Esophagus mucosa (tissue), 1 donor: ENCODE measurements at regions not wholly inside any gene's neighbourhood (a gene's known extent, or its start where the extent isn't known, plus 50 kb on each side); places are given as distances from the start of the nearest gene placed in this dataset.

Source experiments
- ATAC-seq: fragments of 200-7000 bp; cut with Tn5 transposase; one replicate; pipeline ENCODE4 v1.9.1; 2020
- donor health status: DM: yes; HTN: yes; CAD: no.

DNA sequence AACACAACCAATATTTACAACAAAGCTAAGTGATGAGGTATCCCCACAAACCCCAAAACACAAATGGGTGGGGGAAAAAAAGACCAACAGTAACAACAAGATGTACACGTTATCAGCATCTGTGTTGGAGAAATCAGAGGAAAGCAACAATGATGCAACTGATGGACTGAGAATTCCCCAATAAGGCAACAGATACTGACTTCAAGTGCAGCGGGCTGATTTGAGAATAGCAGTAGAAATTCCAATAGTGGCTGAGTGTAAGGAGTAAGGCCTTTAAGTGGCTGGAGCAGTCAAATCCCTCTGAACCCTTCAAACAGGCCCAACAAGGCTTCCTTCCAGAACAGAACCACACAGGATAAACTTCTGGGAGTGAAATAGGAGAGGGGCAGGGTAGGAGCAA is 97.6 kb downstream of the TM2D1 start:
- ATAC-seq = no peak

DNA sequence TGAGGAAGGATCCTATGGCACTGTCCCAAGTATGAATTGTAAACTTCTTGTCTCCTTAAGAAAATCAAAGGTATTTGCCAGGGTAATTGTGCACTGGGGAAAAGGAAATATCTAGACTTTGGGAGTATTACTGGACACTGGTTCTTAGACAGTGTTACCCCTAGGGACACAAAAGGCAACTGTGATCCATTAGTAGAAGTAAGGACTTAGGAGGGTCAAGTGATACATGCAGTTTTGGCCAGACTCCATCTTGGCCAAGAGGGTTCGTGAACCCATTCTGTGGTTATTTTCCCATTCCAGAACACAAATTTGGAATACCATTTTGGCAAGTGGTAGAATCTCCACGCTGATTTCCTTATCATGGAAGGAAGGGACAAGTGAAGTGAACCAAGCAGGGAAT is 98.1 kb downstream of the TM2D1 start:
- no peak for ATAC-seq

DNA sequence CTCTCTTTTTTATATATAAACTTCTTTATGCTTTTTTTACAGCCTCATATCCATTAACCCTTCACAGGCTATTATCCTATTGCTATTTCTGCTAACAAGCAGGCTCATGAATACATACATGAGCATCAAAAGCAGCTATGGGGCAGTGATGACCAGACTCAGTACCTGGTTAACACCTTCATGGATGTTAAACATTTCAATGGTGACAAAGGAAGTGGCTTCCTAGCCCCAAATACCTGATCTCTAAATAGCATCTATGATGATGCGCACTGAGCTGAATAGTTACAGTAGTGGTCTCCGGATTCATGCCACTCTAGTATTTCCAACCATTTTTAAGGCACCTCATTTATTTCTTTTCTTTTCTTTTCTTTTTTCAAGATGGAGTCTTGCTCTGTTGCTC is 101.1 kb downstream of the TM2D1 start:
- ATAC-seq = no peak

DNA sequence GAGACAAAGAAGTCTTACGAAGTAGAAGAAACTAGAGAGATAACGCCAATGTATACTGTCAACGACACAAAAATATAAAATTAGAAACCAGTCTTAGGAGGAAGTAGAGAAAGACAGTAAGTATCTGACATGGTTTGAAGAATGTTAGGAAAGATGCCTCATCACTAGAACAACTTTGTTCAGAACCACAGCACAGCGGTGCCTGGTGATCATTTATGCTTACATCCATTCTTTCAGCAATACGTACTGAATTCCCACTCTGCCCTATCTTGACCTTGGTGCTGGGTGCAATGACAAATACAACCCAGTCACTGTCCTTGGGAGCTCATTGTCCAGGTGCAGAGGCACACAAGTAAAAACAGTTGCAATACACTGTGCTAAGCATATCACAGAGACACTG is 104.4 kb downstream of the TM2D1 start:
- no peak for ATAC-seq

DNA sequence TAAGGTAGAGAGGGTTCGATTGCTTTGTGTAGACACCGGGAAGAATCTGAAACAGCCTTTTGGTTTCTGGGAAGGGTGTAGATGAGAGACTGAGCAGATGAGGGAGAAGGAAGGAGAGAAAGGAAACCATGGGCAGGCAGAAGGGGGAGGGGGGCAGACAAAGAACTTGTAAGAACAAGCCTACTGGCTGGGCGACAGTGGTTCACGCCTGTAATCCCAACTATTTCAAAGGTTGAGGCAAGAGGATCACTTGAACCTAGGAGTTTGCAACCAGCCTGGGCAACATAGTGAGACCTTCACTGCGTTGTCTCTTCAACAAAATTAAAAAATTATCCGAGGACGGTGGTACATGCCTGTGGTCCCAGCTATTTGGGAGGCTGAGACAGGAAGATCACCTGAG is 106.2 kb downstream of the TM2D1 start:
- ATAC-seq = peak; percentile 29

DNA sequence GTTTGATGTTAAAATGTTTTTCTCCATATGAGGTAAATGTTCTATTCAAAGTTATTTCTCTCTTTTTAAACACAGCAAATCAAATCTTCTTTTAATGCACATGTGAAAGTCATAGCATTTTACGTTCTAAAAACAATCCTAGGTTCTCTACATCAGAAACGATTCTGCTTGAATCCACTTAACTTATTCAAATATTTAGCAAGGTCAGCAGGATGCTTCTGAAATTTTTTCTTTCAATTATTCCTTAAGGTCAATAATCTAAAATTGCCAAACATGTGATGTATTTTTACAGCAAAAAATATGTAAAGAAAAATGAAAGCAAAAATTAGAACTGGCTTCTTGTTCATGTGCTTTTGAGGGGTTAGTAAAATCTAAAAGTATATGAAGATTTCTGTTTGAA is 106.7 kb downstream of the TM2D1 start:
- no peak for ATAC-seq

DNA sequence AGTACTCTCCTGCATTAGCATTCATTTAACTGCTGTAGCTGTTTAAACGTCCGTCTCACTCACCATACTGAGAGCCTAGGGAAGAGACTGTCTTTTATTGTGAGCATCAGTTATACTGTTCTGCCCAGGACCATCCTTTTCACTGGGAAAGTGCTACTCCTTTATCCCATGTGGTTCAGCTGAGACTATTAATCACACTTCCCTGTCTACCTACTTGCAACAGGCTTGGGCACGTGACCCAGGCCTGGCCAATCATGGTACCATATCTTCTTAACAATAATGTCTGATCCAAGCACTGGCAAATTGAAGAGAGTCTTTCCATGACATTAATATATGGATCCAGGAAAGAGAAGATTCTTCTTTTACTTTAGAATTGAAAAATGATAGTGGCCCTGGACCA is 108.1 kb downstream of the TM2D1 start:
- peak; percentile 55 for ATAC-seq

DNA sequence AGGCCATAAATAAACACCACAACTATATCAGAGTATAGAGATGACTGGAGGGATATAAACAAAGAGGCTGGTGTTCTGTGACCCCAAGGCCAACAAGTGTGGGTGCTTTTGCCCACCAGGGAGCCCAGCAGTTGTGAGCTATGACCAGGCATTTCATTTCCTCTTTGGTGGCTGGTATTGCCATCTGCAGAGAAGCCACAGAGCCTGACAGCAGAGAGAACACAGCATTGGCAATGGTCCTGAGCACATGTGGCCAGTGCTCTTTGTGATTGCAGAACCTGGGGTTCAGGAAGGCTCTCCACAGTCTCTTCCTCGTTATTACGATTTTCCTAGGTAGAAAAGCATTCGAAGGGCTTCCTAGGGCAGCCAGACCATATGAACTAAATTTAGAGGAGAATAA is 112.3 kb downstream of the TM2D1 start:
- ATAC-seq = no peak

DNA sequence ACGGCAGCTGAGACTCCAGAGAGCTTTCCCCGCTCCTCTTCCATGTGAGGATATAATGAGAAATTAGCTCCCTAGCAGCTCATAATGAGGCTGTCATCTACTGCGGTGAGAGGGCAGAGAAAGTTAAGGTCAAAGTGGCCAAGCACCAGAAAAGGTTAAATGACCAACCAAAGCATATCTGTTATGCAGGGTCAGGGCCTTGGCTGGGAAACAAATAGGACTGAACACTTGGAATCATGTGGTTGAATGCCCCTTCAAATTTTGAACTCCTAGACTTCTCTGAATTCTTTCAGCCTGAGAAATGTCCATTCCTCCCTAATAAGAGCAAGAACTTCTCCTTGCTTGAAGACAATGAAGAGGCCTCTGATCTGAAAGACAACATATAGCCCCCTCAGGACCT is 115.9 kb downstream of the TM2D1 start:
- ATAC-seq = no peak

DNA sequence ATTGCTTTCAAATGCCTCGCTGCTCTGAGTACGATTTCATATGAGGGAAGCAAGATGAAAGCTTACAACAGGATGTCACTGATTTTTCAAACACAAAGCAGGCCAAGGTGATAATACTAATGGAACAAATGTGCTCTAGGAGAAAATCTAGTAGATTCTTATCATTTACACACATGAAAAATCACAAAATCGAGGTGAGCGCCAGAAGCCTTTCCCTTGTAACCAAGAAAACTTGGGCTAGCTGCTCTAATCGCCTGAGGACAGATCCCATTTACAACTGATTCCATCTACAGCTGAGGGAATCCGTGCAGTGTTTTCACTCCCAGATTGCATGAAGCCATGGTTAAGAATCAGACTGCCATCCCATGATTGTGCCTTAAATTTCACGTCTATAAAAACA is 117.5 kb downstream of the TM2D1 start:
- no peak for ATAC-seq

DNA sequence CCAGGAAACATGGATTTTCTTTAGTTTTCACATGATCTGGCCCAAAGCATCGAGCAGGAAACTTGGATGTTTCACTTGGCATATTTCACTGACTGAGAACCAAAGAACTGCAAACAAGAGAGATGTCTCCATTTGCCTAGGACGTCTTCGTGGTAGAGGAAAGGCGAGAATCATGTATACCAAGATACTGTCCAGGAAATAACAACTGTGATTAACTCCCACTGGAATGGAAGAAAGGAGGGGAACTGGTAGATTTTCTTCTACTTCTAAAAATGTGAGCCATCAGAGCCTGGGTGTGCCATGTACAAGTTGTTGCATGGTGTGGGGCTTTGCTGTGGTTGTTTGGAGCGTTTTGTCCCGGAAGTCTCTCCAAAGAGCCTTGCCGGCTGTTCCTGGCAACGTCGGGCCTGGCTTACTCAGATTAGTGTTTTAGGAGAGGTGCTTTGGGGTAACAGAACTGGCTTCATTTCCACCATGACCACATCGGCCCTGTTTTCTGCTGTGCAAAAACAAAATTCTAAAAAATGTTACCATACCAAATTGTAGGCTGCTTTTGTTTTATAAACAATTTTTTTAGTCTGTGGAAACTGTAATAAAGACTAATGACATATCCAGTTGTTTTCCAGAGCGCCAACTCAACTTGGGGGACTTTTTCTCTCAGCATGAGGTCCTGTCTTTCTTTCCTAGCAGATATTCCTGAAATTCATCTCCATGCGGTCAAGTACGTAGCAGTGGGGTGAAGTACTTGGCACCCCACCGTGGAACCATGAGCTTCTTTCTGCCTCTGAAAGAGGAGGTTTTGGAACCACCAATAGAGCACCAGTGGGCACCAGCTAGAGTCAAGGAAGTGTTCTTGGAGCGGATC is 118.3 kb downstream of the TM2D1 start:
- ATAC-seq = peak; percentile 93

DNA sequence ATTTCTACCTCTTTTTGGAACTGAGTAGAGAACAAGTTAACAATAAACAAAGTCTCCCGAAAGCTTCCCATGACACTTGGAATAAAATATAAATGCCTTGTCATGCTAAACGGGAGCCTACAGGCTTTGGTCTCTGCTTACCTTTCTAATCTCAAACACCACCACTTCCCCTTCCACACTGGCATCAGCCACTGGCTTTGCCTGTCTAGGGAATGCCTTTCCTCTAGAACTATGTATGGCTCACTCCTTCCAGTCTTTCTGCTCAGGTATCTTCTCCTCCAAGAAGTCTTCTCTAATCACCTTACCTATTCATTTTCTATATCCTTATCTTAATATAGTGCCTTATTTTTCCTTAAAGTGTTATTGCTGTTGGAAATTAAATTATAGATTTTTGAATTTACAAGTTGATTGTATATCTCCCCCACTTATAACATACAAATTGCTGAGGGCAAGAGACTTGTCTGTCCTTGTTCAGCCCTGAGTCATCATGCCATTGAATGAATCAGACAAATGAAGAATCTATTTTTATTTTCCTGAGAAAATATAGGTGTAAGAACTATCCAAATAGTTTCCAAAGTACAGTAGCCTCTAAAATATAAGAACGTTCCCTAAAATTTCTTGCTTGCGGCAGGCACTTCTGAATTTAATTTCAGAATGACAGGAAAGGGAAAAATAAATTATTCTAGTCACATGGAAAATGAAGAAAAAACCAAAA is 119.2 kb downstream of the TM2D1 start:
- ATAC-seq = peak; percentile 71

DNA sequence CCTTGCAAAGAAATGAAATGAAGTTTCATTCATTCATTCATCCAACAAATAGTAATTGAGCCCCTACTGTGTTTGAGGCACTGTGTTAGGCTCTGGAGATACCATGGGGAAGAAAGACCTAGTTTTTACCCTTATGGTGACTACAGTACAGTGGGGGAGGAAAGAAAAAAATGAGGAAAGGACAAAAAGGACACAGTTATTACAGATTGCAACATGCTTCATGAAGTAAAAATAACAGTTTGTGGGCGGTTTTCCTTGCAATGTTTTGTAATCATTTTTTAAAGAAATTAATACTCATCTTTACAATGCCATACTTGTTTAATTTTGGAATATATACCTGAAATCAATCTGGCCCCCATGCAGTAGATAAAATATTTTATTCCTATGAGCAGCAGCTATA is 120.3 kb downstream of the TM2D1 start:
- ATAC-seq = no peak

DNA sequence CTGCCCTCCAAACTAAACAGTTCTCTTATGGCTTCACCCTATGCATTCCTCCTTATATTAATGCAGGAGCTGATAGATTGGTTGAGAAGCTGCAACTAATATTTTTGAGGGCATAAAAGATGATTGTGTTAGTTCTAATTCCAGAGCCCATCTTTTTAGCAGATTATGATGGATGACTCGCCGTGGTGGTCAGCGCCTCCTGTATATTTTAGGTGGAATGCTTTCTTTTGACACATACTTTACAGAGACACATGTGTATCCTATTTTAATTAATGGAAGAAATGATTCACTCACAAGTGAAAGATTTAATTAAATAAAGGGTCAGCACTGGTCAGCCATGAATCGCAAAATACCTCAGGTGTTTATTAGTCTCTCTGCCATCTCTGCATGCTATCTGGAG is 120.7 kb downstream of the TM2D1 start:
- ATAC-seq = no peak

DNA sequence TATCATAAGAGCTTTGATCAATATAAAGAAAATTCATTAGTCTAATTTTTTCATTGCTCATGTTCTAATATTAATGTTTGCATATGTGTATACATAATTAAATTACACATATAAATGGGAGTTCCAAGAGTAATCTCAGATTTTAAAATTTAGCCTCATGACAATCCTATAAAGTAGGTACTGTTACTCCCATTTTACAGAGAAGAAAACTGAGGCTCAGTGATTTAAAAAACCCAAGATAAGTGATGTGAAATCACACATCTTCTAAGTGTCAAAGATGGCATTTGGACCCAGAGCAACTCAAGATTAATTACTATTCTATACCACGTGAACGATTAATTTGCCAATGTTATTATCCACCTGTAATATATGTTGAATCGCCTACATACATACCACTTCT is 122.3 kb downstream of the TM2D1 start:
- no peak for ATAC-seq

DNA sequence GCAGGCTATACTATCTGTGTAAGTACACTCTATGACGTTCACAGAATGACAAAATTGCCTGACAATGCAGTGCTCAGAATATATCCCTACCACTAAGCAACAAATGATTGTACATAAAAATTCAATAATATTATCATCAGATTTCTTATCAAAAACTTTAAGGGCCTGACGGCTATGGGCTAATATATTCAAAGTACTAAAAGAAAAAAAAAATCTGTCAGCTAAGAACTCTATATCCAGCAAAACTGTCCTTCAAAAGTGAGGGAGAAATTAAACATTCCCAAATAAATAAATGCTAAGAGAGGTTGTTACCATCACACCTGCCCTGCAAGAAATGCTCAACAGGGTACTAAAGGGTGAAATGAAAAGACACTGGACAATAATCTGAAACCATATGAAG is 127.3 kb downstream of the TM2D1 start:
- no peak for ATAC-seq

DNA sequence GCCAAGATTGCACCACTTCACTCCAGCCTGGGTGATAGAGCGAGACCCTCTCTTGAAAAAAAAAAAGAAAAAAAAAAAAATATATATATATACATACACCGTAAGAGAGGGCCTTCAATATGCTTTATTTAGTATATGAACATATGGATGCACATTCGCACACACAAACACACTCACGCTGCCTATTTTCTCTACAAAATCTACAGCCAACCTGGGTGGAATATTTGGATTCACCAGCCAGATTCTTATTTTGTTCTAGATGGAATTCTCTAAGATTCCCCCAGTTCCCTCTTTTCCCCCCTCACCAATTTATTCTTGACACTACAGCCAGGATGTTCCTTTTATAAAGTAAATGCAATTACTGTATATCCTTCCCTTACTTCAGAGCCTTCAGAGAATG is 131.6 kb downstream of the TM2D1 start:
- no peak for ATAC-seq

DNA sequence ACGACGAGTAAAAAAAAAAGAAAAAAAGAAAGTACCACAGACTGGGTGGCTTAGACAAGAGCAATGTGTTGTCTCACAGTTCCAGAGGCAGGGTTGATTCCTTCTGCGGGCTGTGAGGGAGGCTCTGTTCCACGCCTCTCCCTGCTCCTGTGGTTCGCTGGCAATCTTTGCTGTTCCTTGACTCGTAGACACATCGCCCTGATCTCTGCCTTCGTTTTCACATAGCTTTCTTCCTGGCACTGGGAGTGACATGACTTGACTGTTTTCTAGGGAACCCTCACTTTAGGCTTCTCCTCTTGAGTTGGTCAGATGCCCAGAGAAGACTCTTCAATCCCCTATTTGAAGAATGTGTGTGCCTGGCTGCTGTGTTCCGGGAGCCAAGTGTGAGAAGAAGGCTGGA is 133.6 kb downstream of the TM2D1 start:
- ATAC-seq = no peak

DNA sequence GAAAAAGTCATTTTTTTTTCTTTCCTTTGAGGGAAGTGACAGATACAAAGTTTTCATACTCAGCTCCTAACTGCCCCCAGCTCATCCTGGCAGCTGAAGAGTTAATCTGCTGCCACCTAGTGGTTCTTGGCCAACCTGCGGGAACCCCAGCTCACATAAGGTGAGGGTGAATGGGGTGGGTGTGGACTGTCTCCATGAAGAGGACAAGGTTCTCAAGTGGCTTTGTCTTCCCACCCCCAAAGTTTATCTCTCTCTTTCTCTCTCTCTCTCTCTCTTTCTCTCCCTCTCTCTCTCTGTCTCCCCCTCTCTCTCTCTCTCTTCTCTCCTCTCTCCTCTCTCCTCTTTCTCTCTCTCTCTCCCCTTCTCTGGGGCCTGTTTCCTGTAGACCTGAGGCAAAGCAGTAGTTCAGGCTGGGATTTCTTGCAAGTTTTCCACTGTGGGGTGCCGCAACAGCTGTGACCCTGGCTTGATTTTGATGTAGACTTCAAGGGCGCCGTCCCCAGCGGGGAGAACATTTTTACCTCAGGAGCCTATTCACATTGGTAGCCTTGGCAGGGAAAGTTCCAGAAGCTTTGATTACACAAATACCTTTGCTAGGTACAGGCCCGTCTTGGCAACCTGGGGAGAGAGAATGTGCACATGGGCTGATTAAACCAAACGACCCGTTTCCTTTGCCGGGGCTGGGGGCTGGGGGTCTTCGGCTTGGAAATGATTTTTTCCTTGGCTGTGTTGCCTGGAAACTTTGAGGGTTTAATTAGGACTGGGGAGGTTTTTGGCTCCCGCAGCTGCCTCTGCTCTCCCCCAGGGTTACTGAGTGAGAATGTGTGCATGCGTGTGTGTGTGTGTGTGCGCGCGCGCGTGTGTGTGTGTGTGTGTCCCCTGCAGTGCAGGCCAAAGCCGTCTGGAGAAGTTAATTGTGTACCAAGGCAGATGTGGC is 135.9 kb downstream of the TM2D1 start:
- ATAC-seq = peak; percentile 63

DNA sequence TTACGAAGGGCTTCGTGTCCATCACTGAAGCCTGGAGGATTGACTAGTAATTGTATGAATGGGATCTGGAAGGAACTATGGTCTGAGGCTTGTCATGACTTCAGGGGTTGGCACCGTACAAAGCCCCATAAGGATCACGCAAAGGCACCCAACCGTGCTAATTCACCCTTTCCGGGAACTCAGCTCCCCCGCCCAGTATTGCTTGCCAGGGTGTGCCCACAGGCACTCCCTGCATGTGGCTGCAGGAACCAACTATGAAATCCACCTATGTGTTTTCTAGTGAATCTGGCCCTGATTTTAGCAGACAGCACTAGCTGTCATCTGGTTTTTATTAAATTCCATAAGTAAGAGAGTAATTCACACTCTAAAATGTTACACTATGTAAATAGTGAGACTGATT is 139.2 kb downstream of the TM2D1 start:
- ATAC-seq = peak; percentile 99

DNA sequence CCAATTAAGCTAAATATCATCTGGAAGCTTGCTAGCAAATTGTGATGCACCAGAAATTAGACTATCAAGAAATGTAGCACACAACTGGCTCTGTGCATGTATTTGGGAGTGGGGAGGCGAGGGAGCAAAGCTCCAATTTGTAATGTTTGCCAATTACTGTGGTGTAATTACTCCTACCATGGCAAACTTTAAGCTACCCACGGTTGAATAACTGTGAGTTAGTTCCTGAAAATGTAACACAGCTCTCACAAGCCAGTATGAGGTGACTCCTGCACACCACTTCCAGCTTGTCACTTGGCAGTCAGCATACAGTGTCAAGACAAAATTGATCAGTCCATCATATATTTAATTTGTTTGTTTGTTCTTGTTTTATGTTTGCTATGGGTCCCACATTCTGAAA is 141.2 kb downstream of the TM2D1 start:
- peak; percentile 32 for ATAC-seq

DNA sequence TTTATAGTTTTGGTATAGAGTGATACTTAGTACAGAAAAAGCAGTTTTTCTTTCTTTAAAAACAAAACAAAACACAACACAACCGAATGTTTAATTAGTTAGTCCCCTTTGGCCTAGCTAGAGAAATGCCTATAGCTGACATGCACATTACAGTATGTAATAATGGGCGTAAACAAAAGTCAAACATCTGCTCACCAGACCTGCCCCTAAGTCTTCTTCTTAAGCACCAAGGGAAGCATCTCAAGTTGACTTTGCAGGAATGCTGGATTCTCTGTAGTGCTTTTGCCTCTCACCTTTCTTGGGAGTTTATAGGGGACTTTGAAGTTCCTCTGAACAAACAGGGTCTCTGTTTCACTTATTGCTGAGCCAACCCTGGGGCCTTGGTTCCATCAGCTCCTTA is 143.7 kb downstream of the TM2D1 start:
- no peak for ATAC-seq

DNA sequence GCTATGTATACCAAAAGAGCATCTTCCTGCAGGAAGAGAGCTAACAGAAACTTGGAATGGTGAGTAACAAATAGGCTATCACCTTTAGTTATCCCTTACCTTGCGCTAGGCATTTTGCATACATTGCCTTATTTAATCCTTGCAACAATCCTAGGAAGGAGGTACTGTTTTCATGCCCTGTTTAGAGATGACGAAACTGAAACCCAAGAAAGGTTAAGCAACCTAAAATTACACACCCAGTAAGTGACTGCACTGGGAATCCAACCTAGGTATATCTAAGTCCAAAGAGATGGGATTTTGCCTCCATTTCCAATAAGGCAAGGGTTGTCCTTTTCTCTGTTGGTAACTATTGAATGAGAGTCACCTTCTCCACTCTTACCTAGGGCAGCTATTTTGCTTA is 144.5 kb downstream of the TM2D1 start:
- peak; percentile 74 for ATAC-seq
